GM12878 (cell line): ENCODE measurements at regions not wholly inside any gene's neighbourhood (a gene's known extent, or its start where the extent isn't known, plus 50 kb on each side); places are given as distances from the start of the nearest gene placed in this dataset.
A peak's percentile ranks its signal among the peaks of the same experiment; 100 is the strongest.

ENCODE experiments used
- ATAC-seq: fragments of 200-7000 bp; cut with Tn5 transposase; 3 replicates; pipeline ENCODE4 v1.9.1; 2020; ENCODE audit warnings: mild to moderate bottlenecking, moderate library complexity
- BruUV-seq: library from RNA; stranded (reverse); fragments of 400-500 nt; replicated peaks from 2 replicates; lab custom pipeline; 2021; lab: Mats Ljungman, UMichigan
- CTCF ChIA-PET: fragments of 300-600 bp; sonication (Branson Sonifier 250); formaldehyde crosslinking; extraction: SDS; loops from one replicate; lab custom pipeline; 2021; ENCODE audit warnings: inconsistent platforms; lab: Yijun Ruan, JAX
- POLR2A ChIA-PET: fragments of 350-600 bp; formaldehyde crosslinking; extraction: SDS; loops from one replicate; lab custom pipeline; 2021; ENCODE audit warnings: inconsistent platforms; lab: Charles Lee
- RAD21 ChIA-PET: fragments of 300-600 bp; sonication (Branson Sonifier 250); formaldehyde crosslinking; loops from one replicate; lab custom pipeline; 2023; ENCODE audit warnings: antibody characterized with exemption; ENCODE audit not compliant: unreplicated experiment; lab: Charles Lee
- SMC1A ChIA-PET: fragments of 300-600 bp; sonication (Branson Sonifier 250); formaldehyde crosslinking; loops from one replicate; lab custom pipeline; 2023; ENCODE audit not compliant: unreplicated experiment, uncharacterized antibody; lab: Charles Lee
- DNase-seq: peaks from one replicate; pipeline ENCODE4 v3.0.0-alpha.2; 2011; ENCODE audit warnings: low read depth, low spot score
- FAIRE-seq: peaks from 3 replicates; lab custom pipeline; 2011; peaks lifted over from hg19 to GRCh38; lab: Jason Lieb, UNC
- H2AFZ ChIP-seq: 2 replicates; pipeline ENCODE4 v1.6.0; 2011; ENCODE audit warnings: low read depth, low read length, control low read depth; ENCODE audit not compliant: control insufficient read depth
- H3K27ac ChIP-seq: 2 replicates; pipeline ENCODE4 v1.5.1; 2011; ENCODE audit warnings: control low read depth; ENCODE audit not compliant: control insufficient read depth, insufficient read depth
- H3K27me3 ChIP-seq, 2 experiments: replicated peaks in 1 of 2; 2 replicates each; pipeline versions ENCODE4 v1.6.0 to v1.6.1; 2011; ENCODE audit warnings: low read length in 1 of 2; ENCODE audit not compliant: control insufficient read depth in 2 of 2, insufficient read depth in 2 of 2
- H3K36me3 ChIP-seq, 2 experiments: 2 replicates each; pipeline ENCODE4 v1.5.1; 2011; ENCODE audit warnings: low read length in 1 of 2; ENCODE audit not compliant: control insufficient read depth in 2 of 2, insufficient read depth in 2 of 2
- H3K4me1 ChIP-seq: 2 replicates; pipeline ENCODE4 v1.6.1; 2011; ENCODE audit warnings: mild to moderate bottlenecking, low read length, moderate library complexity, mixed read lengths; ENCODE audit not compliant: control insufficient read depth, insufficient read depth
- H3K4me2 ChIP-seq: 2 replicates; pipeline ENCODE4 v1.6.0; 2011; ENCODE audit warnings: control low read depth; ENCODE audit not compliant: control insufficient read depth, insufficient read depth
- H3K4me3 ChIP-seq: fragments of 200-600 bp; sonication (generic); 2 replicates; pipeline ENCODE4 v1.5.1; 2016
- H3K79me2 ChIP-seq: 2 replicates; pipeline ENCODE4 v1.6.0; 2011; ENCODE audit warnings: low read length; ENCODE audit not compliant: control insufficient read depth, insufficient read depth
- H3K9ac ChIP-seq: 2 replicates; pipeline ENCODE4 v1.8.0; 2011; ENCODE audit warnings: low read length, control low read depth, mixed read lengths; ENCODE audit not compliant: control insufficient read depth, insufficient read depth
- H3K9me3 ChIP-seq: replicated peaks from 3 replicates; pipeline ENCODE4 v1.5.1; 2011; ENCODE audit warnings: mild to moderate bottlenecking, low read length; ENCODE audit not compliant: control insufficient read depth, insufficient read depth
- H4K20me1 ChIP-seq: 2 replicates; pipeline ENCODE4 v1.6.0; 2011; ENCODE audit not compliant: control insufficient read depth, insufficient read depth
- CREB1 ChIP-seq: IDR thresholded peaks from 2 replicates; pipeline ENCODE4 v1.6.1; 2012; ENCODE audit warnings: low read depth, mild to moderate bottlenecking, inconsistent platforms
- EGR1 ChIP-seq, 2 experiments: IDR thresholded peaks; 1 replicate in 1 of 2; 2 replicates in 1 of 2; pipeline ENCODE4 v1.6.1; 2011 to 2012; ENCODE audit warnings: low read depth in 2 of 2, low read length in 2 of 2, borderline replicate concordance in 1 of 2, mild to moderate bottlenecking in 1 of 2, moderate library complexity in 1 of 2
- FOS ChIP-seq: IDR thresholded peaks from 3 replicates; pipeline ENCODE4 v1.6.1; 2011; ENCODE audit warnings: borderline replicate concordance; ENCODE audit not compliant: insufficient read length; ENCODE audit errors: extremely low read depth
- IKZF2 ChIP-seq, 2 experiments: fragments of 450-650 bp; IDR thresholded peaks; 2 replicates each; pipeline ENCODE4 v1.6.1; 2017; ENCODE audit warnings: mild to moderate bottlenecking in 2 of 2, moderate library complexity in 2 of 2
- NFXL1 ChIP-seq: fragments of 450-650 bp; IDR thresholded peaks from 2 replicates; pipeline ENCODE4 v1.6.1; 2017; ENCODE audit warnings: antibody characterized with exemption, mild to moderate bottlenecking, borderline replicate concordance
- NR2C2 ChIP-seq: IDR thresholded peaks from 2 replicates; pipeline ENCODE4 v1.6.1; 2011; ENCODE audit warnings: borderline replicate concordance, low read depth; ENCODE audit not compliant: control insufficient read depth, insufficient read length
- PKNOX1 ChIP-seq: fragments of 450-650 bp; IDR thresholded peaks from 2 replicates; pipeline ENCODE4 v1.6.1; 2016; ENCODE audit warnings: mild to moderate bottlenecking
- POLR2AphosphoS2 ChIP-seq: IDR thresholded peaks from 2 replicates; pipeline ENCODE4 v1.6.1; 2011; ENCODE audit warnings: low read depth, mild to moderate bottlenecking, low read length, improper control_type of control experiment, moderate library complexity
- RB1 ChIP-seq: fragments of 450-650 bp; formaldehyde crosslinking; IDR thresholded peaks from 2 replicates; pipeline ENCODE4 v1.6.1; 2017; ENCODE audit warnings: mild to moderate bottlenecking, borderline replicate concordance
- RUNX3 ChIP-seq: IDR thresholded peaks from 2 replicates; pipeline ENCODE4 v1.6.1; 2012; ENCODE audit warnings: low read length, inconsistent platforms
- SUZ12 ChIP-seq: fragments of 200-600 bp; sonication (generic); IDR thresholded peaks from one replicate; pipeline ENCODE4 v1.6.1; 2018; ENCODE audit warnings: antibody characterized with exemption, mild to moderate bottlenecking; ENCODE audit not compliant: unreplicated experiment
- TAF1 ChIP-seq: IDR thresholded peaks from 2 replicates; pipeline ENCODE4 v1.6.1; 2011; ENCODE audit warnings: mild to moderate bottlenecking, low read depth, low read length, borderline replicate concordance
- TARDBP ChIP-seq: IDR thresholded peaks from 2 replicates; pipeline ENCODE4 v1.6.1; 2016; ENCODE audit warnings: borderline replicate concordance
- YY1 ChIP-seq: IDR thresholded peaks from 2 replicates; pipeline ENCODE4 v1.6.1; 2011; ENCODE audit warnings: low read depth, mild to moderate bottlenecking, low read length
- ZNF384 ChIP-seq: IDR thresholded peaks from 2 replicates; pipeline ENCODE4 v1.6.1; 2012; ENCODE audit warnings: low read depth, mild to moderate bottlenecking, low read length, improper control_type of control experiment, borderline replicate concordance
- WGBS: methylation state at CpG from one replicate; pipeline ENCODE4 v1.1.6; 2016; ENCODE audit warnings: low lambda C conversion rate; ENCODE audit not compliant: insufficient replicate concordance, insufficient coverage; ENCODE audit errors: missing lambda C conversion rate; 5-methylcytosine and 5-hydroxymethylcytosine counted together
- in situ Hi-C: fragments of 300-500 bp; cut with MboI; formaldehyde crosslinking; loops from 9 replicates; pipeline ENCODE4 v1.14.3; 2018; ENCODE audit warnings: mixed read lengths
- intact Hi-C: fragments of 100-400 bp; cut with micrococcal nuclease; formaldehyde crosslinking; loops from one replicate; pipeline ENCODE4 v1.14.2; 2022; ENCODE audit not compliant: unreplicated experiment
- TF ChIP-seq, protein P1 (sequence below): fragments of 450-650 bp; IDR thresholded peaks from 2 replicates; pipeline ENCODE4 v1.6.1; 2017; ENCODE audit warnings: mild to moderate bottlenecking, low read depth, inconsistent platforms; ENCODE audit not compliant: poor library complexity, severe bottlenecking

- no peaks in the 10 kb centered on the region for H4K20me1 ChIP-seq
- H3K4me3 ChIP-seq = no peak overlapping the region
- H3K36me3 ChIP-seq = no peaks in the 10 kb centered on the region
- H3K9me3 ChIP-seq = no peaks in the 10 kb centered on the region; the same call in 2 of the 3 replicates
- no peak overlapping the region for H3K9ac ChIP-seq
- SMC1A ChIA-PET = no interaction called here
- POLR2A ChIA-PET = no interaction called here
- in situ Hi-C loops = no loop called here
- RAD21 ChIA-PET = no interaction called here
- intact Hi-C loops = no loop called here
- H3K27me3 ChIP-seq = peaks cover 0 to 8% of the 10 kb centered on the region in 2 experiments; a peak in 1 of 4 replicates
- DNase-seq = no peak
- no peaks in the 10 kb centered on the region for H3K79me2 ChIP-seq
- BruUV-seq = no TSS peak
- 23% methylated on average over 34 of the region's 85 CpGs for WGBS
- peak; percentile 33 for TF ChIP-seq SUZ12
- no peak for TF ChIP-seq RUNX3
- no peak for TF ChIP-seq ZNF384
- TF ChIP-seq NFXL1 = no peak
- no peak for TF ChIP-seq YY1
- no peak for TF ChIP-seq CREB1
- TF ChIP-seq, protein P1, sequence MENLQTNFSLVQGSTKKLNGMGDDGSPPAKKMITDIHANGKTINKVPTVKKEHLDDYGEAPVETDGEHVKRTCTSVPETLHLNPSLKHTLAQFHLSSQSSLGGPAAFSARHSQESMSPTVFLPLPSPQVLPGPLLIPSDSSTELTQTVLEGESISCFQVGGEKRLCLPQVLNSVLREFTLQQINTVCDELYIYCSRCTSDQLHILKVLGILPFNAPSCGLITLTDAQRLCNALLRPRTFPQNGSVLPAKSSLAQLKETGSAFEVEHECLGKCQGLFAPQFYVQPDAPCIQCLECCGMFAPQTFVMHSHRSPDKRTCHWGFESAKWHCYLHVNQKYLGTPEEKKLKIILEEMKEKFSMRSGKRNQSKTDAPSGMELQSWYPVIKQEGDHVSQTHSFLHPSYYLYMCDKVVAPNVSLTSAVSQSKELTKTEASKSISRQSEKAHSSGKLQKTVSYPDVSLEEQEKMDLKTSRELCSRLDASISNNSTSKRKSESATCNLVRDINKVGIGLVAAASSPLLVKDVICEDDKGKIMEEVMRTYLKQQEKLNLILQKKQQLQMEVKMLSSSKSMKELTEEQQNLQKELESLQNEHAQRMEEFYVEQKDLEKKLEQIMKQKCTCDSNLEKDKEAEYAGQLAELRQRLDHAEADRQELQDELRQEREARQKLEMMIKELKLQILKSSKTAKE = no peak
- TF ChIP-seq POLR2AphosphoS2 = no peak
- TF ChIP-seq IKZF2 (IDR thresholded peaks at IDR 0.05) = no peak
- no peak for TF ChIP-seq RB1
- peak in 1 of 2 experiments; percentile 62; a peak in 2 of 3 replicates for TF ChIP-seq EGR1 (IDR thresholded peaks at IDR 0.05; ENCODE audit: borderline replicate concordance in 1 of 2, low read depth in 2 of 2, low read length in 2 of 2)
- no peak for TF ChIP-seq FOS
- TF ChIP-seq PKNOX1 = no peak
- no peak for TF ChIP-seq TAF1
- TF ChIP-seq TARDBP = no peak
- TF ChIP-seq NR2C2 = no peak
- H2AFZ ChIP-seq = no peak overlapping the region
- FAIRE-seq = no peak
- H3K27ac ChIP-seq = no peak overlapping the region
- no peak for ATAC-seq
- CTCF ChIA-PET = no interaction called here
- H3K4me2 ChIP-seq = no peak overlapping the region
- H3K4me1 ChIP-seq = no peaks in the 10 kb centered on the region
These were observed 251.1 kb downstream of the TJP1 start for GRCh38 chr15:29570948-29571791.
